ENCODE measurements at regions not wholly inside any gene's neighbourhood (a gene's known extent, or its start where the extent isn't known, plus 50 kb on each side); places are given as distances from the start of the nearest gene placed in this dataset.

- no peak overlapping the region for H3K27ac ChIP-seq (ENCODE audit: low read depth, low read length)
- H3K79me2 ChIP-seq (ENCODE audit: insufficient read depth, low read length): no peaks in the 10 kb centered on the region
- H3K4me2 ChIP-seq (ENCODE audit: low read depth, low read length, poor library complexity, severe bottlenecking): no peak overlapping the region
- H3K4me3 ChIP-seq (ENCODE audit: insufficient read depth, low read length, poor library complexity, severe bottlenecking): no peak overlapping the region
- no peaks in the 10 kb centered on the region for H4K20me1 ChIP-seq (ENCODE audit: low read depth, low read length)
- no peak overlapping the region for H3K9ac ChIP-seq (ENCODE audit: low read length)
- H2AFZ ChIP-seq (ENCODE audit: low read depth, low read length, severe bottlenecking): no peak overlapping the region
- no peaks in the 10 kb centered on the region for H3K9me2 ChIP-seq (replicated peaks; ENCODE audit: insufficient read depth, low read length)
- no peaks in the 10 kb centered on the region for H3K36me3 ChIP-seq (ENCODE audit: low read length)
- no peaks in the 10 kb centered on the region for H3F3A ChIP-seq (ENCODE audit: insufficient read depth)
- TF ChIP-seq EZH2phosphoT487 (conservative IDR thresholded peaks at IDR 0.05; ENCODE audit: low read length): no peak
- TF ChIP-seq CTCF (IDR thresholded peaks at IDR 0.05; ENCODE audit: insufficient read depth, low read length, poor library complexity, severe bottlenecking): no peak
- no peaks in the 10 kb centered on the region for H3K9me3 ChIP-seq (ENCODE audit: insufficient read depth, low read length)
- no peaks in the 10 kb centered on the region; the same call in 1 of the 2 replicates for H3K27me3 ChIP-seq (ENCODE audit: low read length)
Observed at GRCh38 chr7:91596287-91596686, 284.2 kb downstream of the MTERF1 start.

GRCh38 chr7:91598791-91599190 lies 281.7 kb downstream of the MTERF1 start:
- H3K27me3 ChIP-seq (ENCODE audit: low read length): no peaks in the 10 kb centered on the region; the same call in 1 of the 2 replicates
- no peaks in the 10 kb centered on the region for H4K20me1 ChIP-seq (ENCODE audit: low read depth, low read length)
- no peak overlapping the region for H3K27ac ChIP-seq (ENCODE audit: low read depth, low read length)
- no peaks in the 10 kb centered on the region for H3K79me2 ChIP-seq (ENCODE audit: insufficient read depth, low read length)
- no peak overlapping the region for H3K9ac ChIP-seq (ENCODE audit: low read length)
- no peaks in the 10 kb centered on the region for H3K9me2 ChIP-seq (replicated peaks; ENCODE audit: insufficient read depth, low read length)
- TF ChIP-seq CTCF (IDR thresholded peaks at IDR 0.05; ENCODE audit: insufficient read depth, low read length, poor library complexity, severe bottlenecking) (no peak), EZH2phosphoT487 (conservative IDR thresholded peaks at IDR 0.05; ENCODE audit: low read length) (no peak)
- no peaks in the 10 kb centered on the region for H3K9me3 ChIP-seq (ENCODE audit: insufficient read depth, low read length)
- no peak overlapping the region for H3K4me2 ChIP-seq (ENCODE audit: low read depth, low read length, poor library complexity, severe bottlenecking)
- no peaks in the 10 kb centered on the region for H3K36me3 ChIP-seq (ENCODE audit: low read length)
- H3K4me3 ChIP-seq (ENCODE audit: insufficient read depth, low read length, poor library complexity, severe bottlenecking): no peak overlapping the region
- H3F3A ChIP-seq (ENCODE audit: insufficient read depth): no peaks in the 10 kb centered on the region
- H2AFZ ChIP-seq (ENCODE audit: low read depth, low read length, severe bottlenecking): no peak overlapping the region

- H2AFZ ChIP-seq (ENCODE audit: low read depth, low read length, severe bottlenecking): no peak overlapping the region
- H4K20me1 ChIP-seq (ENCODE audit: low read depth, low read length): no peaks in the 10 kb centered on the region
- no peaks in the 10 kb centered on the region for H3K36me3 ChIP-seq (ENCODE audit: low read length)
- no peak overlapping the region for H3K4me3 ChIP-seq (ENCODE audit: insufficient read depth, low read length, poor library complexity, severe bottlenecking)
- no peaks in the 10 kb centered on the region for H3K9me2 ChIP-seq (replicated peaks; ENCODE audit: insufficient read depth, low read length)
- H3K27ac ChIP-seq (ENCODE audit: low read depth, low read length): no peak overlapping the region
- no peak overlapping the region for H3K4me2 ChIP-seq (ENCODE audit: low read depth, low read length, poor library complexity, severe bottlenecking)
- TF ChIP-seq EZH2phosphoT487 (conservative IDR thresholded peaks at IDR 0.05; ENCODE audit: low read length) (no peak), CTCF (IDR thresholded peaks at IDR 0.05; ENCODE audit: insufficient read depth, low read length, poor library complexity, severe bottlenecking) (no peak)
- no peak overlapping the region for H3K9ac ChIP-seq (ENCODE audit: low read length)
- H3K79me2 ChIP-seq (ENCODE audit: insufficient read depth, low read length): no peaks in the 10 kb centered on the region
- no peaks in the 10 kb centered on the region; the same call in 1 of the 2 replicates for H3K27me3 ChIP-seq (ENCODE audit: low read length)
- no peaks in the 10 kb centered on the region for H3K9me3 ChIP-seq (ENCODE audit: insufficient read depth, low read length)
- H3F3A ChIP-seq (ENCODE audit: insufficient read depth): no peaks in the 10 kb centered on the region
Observed at GRCh38 chr7:91600112-91600511, 280.4 kb downstream of the MTERF1 start.

Measured in SU-DHL-6 (cell line).